SK-N-SH (cell line): ENCODE measurements at regions not wholly inside any gene's neighbourhood (a gene's known extent, or its start where the extent isn't known, plus 50 kb on each side); places are given as distances from the start of the nearest gene placed in this dataset.

ENCODE experiments used
- CTCF ChIA-PET: fragments of 300-600, 350-600 bp; formaldehyde crosslinking; extraction: SDS; loops from one replicate; lab custom pipeline; 2021; lab: Yijun Ruan, JAX
- POLR2A ChIA-PET: fragments of 350-600 bp; sonication (Branson Sonifier 250); formaldehyde crosslinking; extraction: SDS; loops from one replicate; lab custom pipeline; 2020; ENCODE audit warnings: antibody characterized with exemption, inconsistent platforms; lab: Yijun Ruan, JAX
- DNase-seq: peaks from one replicate; pipeline ENCODE4 v3.0.0; 2012
- H2AFZ ChIP-seq: fragments of 200-600 bp; sonication (generic); 2 replicates; pipeline ENCODE4 v1.8.1; 2016; ENCODE audit warnings: antibody characterized with exemption, mild to moderate bottlenecking, low read depth
- H3F3A ChIP-seq: fragments of 200-600 bp; sonication (generic); replicated peaks from 2 replicates; pipeline ENCODE3; 2016; ENCODE audit warnings: antibody characterized with exemption, mild to moderate bottlenecking; ENCODE audit not compliant: insufficient read depth
- H3K27ac ChIP-seq, 2 experiments: fragments of 200-500 bp in 1 of 2; fragments of 200-600 bp in 1 of 2; sonication (Bioruptor generic) in 1 of 2; sonication (generic), shearing (Covaris generic) in 1 of 2; 2 replicates each; pipeline versions ENCODE4 v1.5.1 to v1.6.1; 2014 to 2016; ENCODE audit warnings: low read depth in 2 of 2, inconsistent platforms in 1 of 2, low read length in 1 of 2, mild to moderate bottlenecking in 1 of 2, mixed read lengths in 1 of 2
- H3K27me3 ChIP-seq: fragments of 200-600 bp; sonication (generic), shearing (Covaris generic); 2 replicates; pipeline ENCODE4 v1.6.1; 2016; ENCODE audit warnings: mixed run types; ENCODE audit not compliant: insufficient read depth
- H3K36me3 ChIP-seq, 2 experiments: fragments of 200-500 bp in 1 of 2; fragments of 200-600 bp in 1 of 2; sonication (Bioruptor generic) in 1 of 2; sonication (generic) in 1 of 2; replicated peaks in 1 of 2; 2 replicates each; pipeline versions ENCODE3 to v1.5.1; 2014 to 2016; ENCODE audit warnings: low read length in 1 of 2, mild to moderate bottlenecking in 1 of 2; ENCODE audit not compliant: insufficient read depth in 2 of 2, control insufficient read depth in 1 of 2
- H3K4me1 ChIP-seq, 2 experiments: fragments of 200-500 bp in 1 of 2; fragments of 200-600 bp in 1 of 2; sonication (Bioruptor generic) in 1 of 2; sonication (generic), shearing (Covaris generic) in 1 of 2; 2 replicates each; pipeline versions ENCODE4 v1.5.1 to v1.6.1; 2014 to 2016; ENCODE audit warnings: low read depth in 1 of 2, low read length in 1 of 2, mixed run types in 1 of 2; ENCODE audit not compliant: insufficient read depth in 2 of 2, control insufficient read depth in 1 of 2
- H3K4me2 ChIP-seq: fragments of 200-600 bp; sonication (generic), shearing (Covaris generic); 2 replicates; pipeline ENCODE4 v1.6.1; 2017; ENCODE audit warnings: mixed run types
- H3K4me3 ChIP-seq, 2 experiments: fragments of 200-500 bp in 1 of 2; fragments of 200-600 bp in 1 of 2; sonication (Bioruptor generic) in 1 of 2; sonication (generic), shearing (Covaris generic) in 1 of 2; 2 replicates each; pipeline versions ENCODE4 v1.5.1 to v1.8.1; 2014 to 2016; ENCODE audit warnings: low read depth in 2 of 2, inconsistent platforms in 1 of 2, low read length in 1 of 2, mild to moderate bottlenecking in 1 of 2, mixed read lengths in 1 of 2, moderate library complexity in 1 of 2
- H3K79me2 ChIP-seq: fragments of 200-600 bp; sonication (generic); 2 replicates; pipeline ENCODE4 v1.8.1; 2017; ENCODE audit warnings: mild to moderate bottlenecking; ENCODE audit not compliant: insufficient read depth
- H3K9ac ChIP-seq: fragments of 200-600 bp; sonication (generic); 2 replicates; pipeline ENCODE4 v1.6.1; 2017; ENCODE audit warnings: mixed run types
- H3K9me2 ChIP-seq: fragments of 200-600 bp; sonication (generic); 2 replicates; pipeline ENCODE4 v1.6.1; 2017; ENCODE audit warnings: mixed run types
- H3K9me3 ChIP-seq: fragments of 200-600 bp; sonication (generic); 2 replicates; pipeline ENCODE4 v1.6.1; 2017; ENCODE audit warnings: mixed run types, mild to moderate bottlenecking, moderate library complexity
- H4K20me1 ChIP-seq: fragments of 200-600 bp; sonication (generic); 2 replicates; pipeline ENCODE4 v1.6.1; 2017; ENCODE audit warnings: mild to moderate bottlenecking, mixed run types; ENCODE audit not compliant: insufficient read depth
- ELF1 ChIP-seq: IDR thresholded peaks from 2 replicates; pipeline ENCODE4 v1.4.0; 2012
- FOXJ3 ChIP-seq: sonication (generic); formaldehyde crosslinking; IDR thresholded peaks from 2 replicates; pipeline ENCODE4 v1.5.1; 2020; ENCODE audit warnings: mild to moderate bottlenecking, missing genetic modification reagents
- GABPA ChIP-seq: IDR thresholded peaks from 2 replicates; pipeline ENCODE4 v1.4.0; 2012; ENCODE audit warnings: low read depth, mild to moderate bottlenecking
- IRF3 ChIP-seq: fragments of 150-350 bp; IDR thresholded peaks from 2 replicates; pipeline ENCODE4 v1.6.1; 2016; ENCODE audit warnings: mild to moderate bottlenecking, low read depth, low read length
- JUND ChIP-seq: IDR thresholded peaks from 2 replicates; pipeline ENCODE4 v1.4.0; 2012
- MEF2A ChIP-seq: IDR thresholded peaks from 2 replicates; pipeline ENCODE4 v1.4.0; 2012; ENCODE audit warnings: low read depth, borderline replicate concordance
- NRF1 ChIP-seq: IDR thresholded peaks from 2 replicates; pipeline ENCODE4 v1.6.1; 2012; ENCODE audit warnings: low read depth, mild to moderate bottlenecking, low read length
- RCOR1 ChIP-seq: fragments of 150-350 bp; IDR thresholded peaks from 2 replicates; pipeline ENCODE4 v1.6.1; 2017; ENCODE audit warnings: antibody characterized with exemption, low read length
- RFX5 ChIP-seq: IDR thresholded peaks from 2 replicates; pipeline ENCODE4 v1.6.1; 2012; ENCODE audit warnings: mild to moderate bottlenecking, improper control_type of control experiment, low read length
- YY1 ChIP-seq: IDR thresholded peaks from 2 replicates; pipeline ENCODE4 v1.4.0; 2012; ENCODE audit warnings: low read depth, mild to moderate bottlenecking
- ZBTB33 ChIP-seq: IDR thresholded peaks from 2 replicates; pipeline ENCODE4 v1.4.0; 2012; ENCODE audit warnings: low read depth, borderline replicate concordance
- WGBS: methylation state at CpG from one replicate; pipeline ENCODE4 v1.1.6; 2017; ENCODE audit warnings: low lambda C conversion rate; 5-methylcytosine and 5-hydroxymethylcytosine counted together
- TF ChIP-seq, protein P1 (sequence below): fragments of 150-350 bp; IDR thresholded peaks from 2 replicates; pipeline ENCODE4 v1.6.1; 2017; ENCODE audit warnings: antibody characterized with exemption, low read length, low read depth, borderline replicate concordance
- TF ChIP-seq, protein P2 (sequence below): IDR thresholded peaks from 2 replicates; pipeline ENCODE4 v1.4.0; 2012; ENCODE audit warnings: low read depth
- TF ChIP-seq, protein P3 (sequence below): IDR thresholded peaks from 2 replicates; pipeline ENCODE4 v1.6.1; 2012; ENCODE audit warnings: mild to moderate bottlenecking, low read depth, low read length, moderate library complexity

DNA sequence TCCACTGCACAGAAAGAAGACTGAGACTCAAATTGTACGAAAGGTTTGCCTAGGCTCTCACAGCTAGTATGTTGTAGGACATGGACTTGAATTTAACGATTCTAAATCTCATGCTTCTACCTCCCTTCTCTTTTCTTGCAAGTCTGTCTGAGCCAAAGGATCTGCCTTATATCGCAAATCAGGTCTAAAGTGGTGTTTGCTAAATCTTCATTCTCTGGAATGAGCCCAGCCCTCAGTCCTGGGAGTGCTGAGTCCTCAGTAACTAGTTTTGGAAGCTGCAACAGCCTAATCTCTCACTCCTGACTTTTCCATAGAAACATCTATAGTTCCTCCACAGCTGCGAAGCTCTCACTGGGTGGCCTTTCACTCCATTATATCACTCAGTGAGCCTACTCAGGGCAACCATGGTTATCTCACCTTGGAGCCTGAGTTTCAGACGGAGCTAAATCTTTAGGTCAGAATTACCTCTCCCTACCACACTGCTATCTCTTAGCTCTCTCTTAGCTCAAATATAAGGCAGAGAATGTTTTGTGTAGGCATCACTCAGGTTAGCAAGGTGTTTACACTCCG is 575.5 kb upstream of the C16orf82 start:
- Histone ChIP-seq H3K9ac (no peak overlapping the region), H3F3A (no peaks in the 10 kb centered on the region), H2AFZ (no peak overlapping the region), H3K79me2 (no peaks in the 10 kb centered on the region), H4K20me1 (no peaks in the 10 kb centered on the region), H3K27ac (no peak overlapping the region), H3K36me3 (no peaks in the 10 kb centered on the region), H3K4me1 (no peaks in the 10 kb centered on the region), H3K4me2 (no peak overlapping the region), H3K9me2 (no peaks in the 10 kb centered on the region), H3K4me3 (no peak overlapping the region), H3K27me3 (no peaks in the 10 kb centered on the region), H3K9me3 (no peaks in the 10 kb centered on the region)
- ChIA-PET CTCF (no interaction called here), POLR2A (no interaction called here)
- TF ChIP-seq, protein P1, sequence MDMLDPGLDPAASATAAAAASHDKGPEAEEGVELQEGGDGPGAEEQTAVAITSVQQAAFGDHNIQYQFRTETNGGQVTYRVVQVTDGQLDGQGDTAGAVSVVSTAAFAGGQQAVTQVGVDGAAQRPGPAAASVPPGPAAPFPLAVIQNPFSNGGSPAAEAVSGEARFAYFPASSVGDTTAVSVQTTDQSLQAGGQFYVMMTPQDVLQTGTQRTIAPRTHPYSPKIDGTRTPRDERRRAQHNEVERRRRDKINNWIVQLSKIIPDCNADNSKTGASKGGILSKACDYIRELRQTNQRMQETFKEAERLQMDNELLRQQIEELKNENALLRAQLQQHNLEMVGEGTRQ: no peak
- TF ChIP-seq IRF3 (no peak), ELF1 (no peak), ZBTB33 (no peak), RFX5 (no peak), MEF2A (no peak), YY1 (no peak), RCOR1 (no peak), FOXJ3 (CRISPR knock-in tag) (no peak), JUND (no peak), NRF1 (no peak), GABPA (no peak)
- TF ChIP-seq, protein P2, sequence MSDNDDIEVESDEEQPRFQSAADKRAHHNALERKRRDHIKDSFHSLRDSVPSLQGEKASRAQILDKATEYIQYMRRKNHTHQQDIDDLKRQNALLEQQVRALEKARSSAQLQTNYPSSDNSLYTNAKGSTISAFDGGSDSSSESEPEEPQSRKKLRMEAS: no peak
- TF ChIP-seq, protein P3, sequence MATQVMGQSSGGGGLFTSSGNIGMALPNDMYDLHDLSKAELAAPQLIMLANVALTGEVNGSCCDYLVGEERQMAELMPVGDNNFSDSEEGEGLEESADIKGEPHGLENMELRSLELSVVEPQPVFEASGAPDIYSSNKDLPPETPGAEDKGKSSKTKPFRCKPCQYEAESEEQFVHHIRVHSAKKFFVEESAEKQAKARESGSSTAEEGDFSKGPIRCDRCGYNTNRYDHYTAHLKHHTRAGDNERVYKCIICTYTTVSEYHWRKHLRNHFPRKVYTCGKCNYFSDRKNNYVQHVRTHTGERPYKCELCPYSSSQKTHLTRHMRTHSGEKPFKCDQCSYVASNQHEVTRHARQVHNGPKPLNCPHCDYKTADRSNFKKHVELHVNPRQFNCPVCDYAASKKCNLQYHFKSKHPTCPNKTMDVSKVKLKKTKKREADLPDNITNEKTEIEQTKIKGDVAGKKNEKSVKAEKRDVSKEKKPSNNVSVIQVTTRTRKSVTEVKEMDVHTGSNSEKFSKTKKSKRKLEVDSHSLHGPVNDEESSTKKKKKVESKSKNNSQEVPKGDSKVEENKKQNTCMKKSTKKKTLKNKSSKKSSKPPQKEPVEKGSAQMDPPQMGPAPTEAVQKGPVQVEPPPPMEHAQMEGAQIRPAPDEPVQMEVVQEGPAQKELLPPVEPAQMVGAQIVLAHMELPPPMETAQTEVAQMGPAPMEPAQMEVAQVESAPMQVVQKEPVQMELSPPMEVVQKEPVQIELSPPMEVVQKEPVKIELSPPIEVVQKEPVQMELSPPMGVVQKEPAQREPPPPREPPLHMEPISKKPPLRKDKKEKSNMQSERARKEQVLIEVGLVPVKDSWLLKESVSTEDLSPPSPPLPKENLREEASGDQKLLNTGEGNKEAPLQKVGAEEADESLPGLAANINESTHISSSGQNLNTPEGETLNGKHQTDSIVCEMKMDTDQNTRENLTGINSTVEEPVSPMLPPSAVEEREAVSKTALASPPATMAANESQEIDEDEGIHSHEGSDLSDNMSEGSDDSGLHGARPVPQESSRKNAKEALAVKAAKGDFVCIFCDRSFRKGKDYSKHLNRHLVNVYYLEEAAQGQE: no peak
- no peak for DNase-seq
- 4% methylated on average over 6 of the region's 6 CpGs for WGBS
